GM23338 (cell line): ENCODE measurements at regions not wholly inside any gene's neighbourhood (a gene's known extent, or its start where the extent isn't known, plus 50 kb on each side); places are given as distances from the start of the nearest gene placed in this dataset.

Experiments
- ATAC-seq: fragments of 200-7000 bp; cut with Tn5 transposase; 3 replicates; pipeline ENCODE4 v1.9.1; 2020
- DNase-seq: peaks from one replicate; pipeline ENCODE4 v3.0.0-alpha.2; 2015; ENCODE audit warnings: low spot score
- H2AFZ ChIP-seq: fragments of 200-600 bp; sonication (generic); 2 replicates; pipeline ENCODE4 v1.8.0; 2016; ENCODE audit warnings: antibody characterized with exemption, mild to moderate bottlenecking, moderate library complexity
- H3F3A ChIP-seq: fragments of 200-600 bp; sonication (generic); replicated peaks from 2 replicates; pipeline ENCODE4 v1.8.0; 2017; ENCODE audit warnings: antibody characterized with exemption, mixed run types, low read depth
- H3K27ac ChIP-seq: fragments of 200-600 bp; sonication (generic); 2 replicates; pipeline ENCODE4 v1.6.1; 2016; ENCODE audit warnings: low read depth
- H3K27me3 ChIP-seq: fragments of 200-600 bp; sonication (generic); 2 replicates; pipeline ENCODE4 v1.8.0; 2016; ENCODE audit warnings: mild to moderate bottlenecking, mixed run types, moderate library complexity; ENCODE audit not compliant: insufficient read depth
- H3K36me3 ChIP-seq: fragments of 200-600 bp; sonication (generic); 2 replicates; pipeline ENCODE4 v1.8.0; 2016; ENCODE audit warnings: mild to moderate bottlenecking; ENCODE audit not compliant: insufficient read depth
- H3K4me1 ChIP-seq: fragments of 200-600 bp; sonication (generic); 2 replicates; pipeline ENCODE4 v1.8.0; 2016; ENCODE audit warnings: mild to moderate bottlenecking, moderate library complexity; ENCODE audit not compliant: insufficient read depth
- H3K4me2 ChIP-seq: fragments of 200-600 bp; sonication (generic); 2 replicates; pipeline ENCODE4 v1.7.1; 2017; ENCODE audit warnings: mixed run types
- H3K4me3 ChIP-seq: fragments of 200-600 bp; sonication (generic); 2 replicates; pipeline ENCODE4 v1.6.1; 2016; ENCODE audit warnings: mixed run types
- H3K79me2 ChIP-seq: fragments of 200-600 bp; sonication (generic); replicated peaks from 2 replicates; pipeline ENCODE4 v1.8.0; 2017; ENCODE audit warnings: mild to moderate bottlenecking; ENCODE audit not compliant: insufficient read depth
- H3K9me2 ChIP-seq: fragments of 200-600 bp; sonication (generic); 2 replicates; pipeline ENCODE4 v1.8.0; 2017; ENCODE audit not compliant: insufficient read depth
- H4K20me1 ChIP-seq: fragments of 200-600 bp; sonication (generic); replicated peaks from 2 replicates; pipeline ENCODE4 v1.8.0; 2017; ENCODE audit warnings: mild to moderate bottlenecking; ENCODE audit not compliant: insufficient read depth
- H3K27ac Mint-ChIP-seq: 2 replicates; pipeline ENCODE4 v1.8.0; 2020; ENCODE audit warnings: inconsistent platforms, mild to moderate bottlenecking, moderate library complexity, mixed read lengths
- H3K27me3 Mint-ChIP-seq: 3 replicates; pipeline ENCODE4 v1.8.0; 2022; ENCODE audit warnings: low read depth, mild to moderate bottlenecking, moderate library complexity, mixed read lengths, inconsistent platforms; ENCODE audit not compliant: insufficient read depth, poor library complexity
- H3K36me3 Mint-ChIP-seq: 3 replicates; pipeline ENCODE4 v1.8.0; 2021; ENCODE audit warnings: low read depth, mild to moderate bottlenecking, inconsistent platforms, moderate library complexity, mixed read lengths
- H3K4me1 Mint-ChIP-seq: 3 replicates; pipeline ENCODE4 v1.8.0; 2020; ENCODE audit warnings: mild to moderate bottlenecking, inconsistent platforms, mixed read lengths
- H3K4me3 Mint-ChIP-seq: 3 replicates; pipeline ENCODE4 v1.8.0; 2021; ENCODE audit warnings: moderate library complexity, mild to moderate bottlenecking, inconsistent platforms, mixed read lengths
- H3K9me3 Mint-ChIP-seq: 3 replicates; pipeline ENCODE4 v1.8.0; 2020; ENCODE audit warnings: moderate library complexity, mild to moderate bottlenecking, inconsistent platforms, mixed read lengths
- EZH2 ChIP-seq: fragments of 200-600 bp; sonication (generic); IDR thresholded peaks from one replicate; pipeline ENCODE4 v1.8.0; 2017; ENCODE audit warnings: antibody characterized with exemption, mild to moderate bottlenecking, low read depth; ENCODE audit not compliant: unreplicated experiment
- NANOG ChIP-seq: IDR thresholded peaks from 2 replicates; pipeline ENCODE4 v1.6.1; 2016; ENCODE audit warnings: antibody characterized with exemption, borderline replicate concordance
- POLR2AphosphoS5 ChIP-seq: IDR thresholded peaks from 2 replicates; pipeline ENCODE4 v1.6.1; 2016; ENCODE audit warnings: antibody characterized with exemption, low read depth
- ZNF114 ChIP-seq: fragments of 250-450 bp; sonication (Bioruptor Pico); IDR thresholded peaks from 2 replicates; pipeline ENCODE4 v1.5.0; 2020; ENCODE audit warnings: mild to moderate bottlenecking, moderate library complexity
- TF ChIP-seq, protein P1 (sequence below): fragments of 250-450 bp; sonication (Bioruptor Pico); IDR thresholded peaks from 2 replicates; pipeline ENCODE4 v1.5.0; 2020; ENCODE audit warnings: mild to moderate bottlenecking, moderate library complexity
- TF ChIP-seq, protein P2 (sequence below), 2 experiments: fragments of 200-600 bp in 1 of 2; sonication (generic) in 1 of 2; conservative IDR thresholded peaks; 2 replicates each; pipeline versions ENCODE4 v1.5.1 to v1.6.1; 2016 to 2017; ENCODE audit warnings: antibody characterized with exemption in 2 of 2, low read depth in 2 of 2, mild to moderate bottlenecking in 2 of 2, moderate library complexity in 1 of 2

DNA sequence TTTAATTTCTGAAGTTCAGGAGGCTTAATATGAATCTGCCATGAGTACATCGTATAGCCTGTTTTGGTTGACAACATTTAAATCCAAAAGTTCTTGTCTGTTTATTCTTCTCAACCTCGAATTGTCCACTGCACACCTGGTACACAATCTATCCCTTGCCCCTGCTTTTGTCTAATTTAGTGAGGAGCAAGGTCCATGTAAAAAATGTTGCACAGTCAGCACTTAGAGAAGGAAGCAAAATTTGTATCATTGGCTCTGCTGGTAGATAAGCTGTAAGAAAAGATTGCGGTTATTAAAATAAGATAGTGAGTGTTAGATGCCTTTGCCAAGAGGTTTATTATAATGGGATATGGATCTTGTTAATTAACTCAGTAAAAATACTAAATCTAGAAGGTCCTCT is 761.5 kb downstream of the RAPGEF2 start (continued):
- TF ChIP-seq, protein P1, sequence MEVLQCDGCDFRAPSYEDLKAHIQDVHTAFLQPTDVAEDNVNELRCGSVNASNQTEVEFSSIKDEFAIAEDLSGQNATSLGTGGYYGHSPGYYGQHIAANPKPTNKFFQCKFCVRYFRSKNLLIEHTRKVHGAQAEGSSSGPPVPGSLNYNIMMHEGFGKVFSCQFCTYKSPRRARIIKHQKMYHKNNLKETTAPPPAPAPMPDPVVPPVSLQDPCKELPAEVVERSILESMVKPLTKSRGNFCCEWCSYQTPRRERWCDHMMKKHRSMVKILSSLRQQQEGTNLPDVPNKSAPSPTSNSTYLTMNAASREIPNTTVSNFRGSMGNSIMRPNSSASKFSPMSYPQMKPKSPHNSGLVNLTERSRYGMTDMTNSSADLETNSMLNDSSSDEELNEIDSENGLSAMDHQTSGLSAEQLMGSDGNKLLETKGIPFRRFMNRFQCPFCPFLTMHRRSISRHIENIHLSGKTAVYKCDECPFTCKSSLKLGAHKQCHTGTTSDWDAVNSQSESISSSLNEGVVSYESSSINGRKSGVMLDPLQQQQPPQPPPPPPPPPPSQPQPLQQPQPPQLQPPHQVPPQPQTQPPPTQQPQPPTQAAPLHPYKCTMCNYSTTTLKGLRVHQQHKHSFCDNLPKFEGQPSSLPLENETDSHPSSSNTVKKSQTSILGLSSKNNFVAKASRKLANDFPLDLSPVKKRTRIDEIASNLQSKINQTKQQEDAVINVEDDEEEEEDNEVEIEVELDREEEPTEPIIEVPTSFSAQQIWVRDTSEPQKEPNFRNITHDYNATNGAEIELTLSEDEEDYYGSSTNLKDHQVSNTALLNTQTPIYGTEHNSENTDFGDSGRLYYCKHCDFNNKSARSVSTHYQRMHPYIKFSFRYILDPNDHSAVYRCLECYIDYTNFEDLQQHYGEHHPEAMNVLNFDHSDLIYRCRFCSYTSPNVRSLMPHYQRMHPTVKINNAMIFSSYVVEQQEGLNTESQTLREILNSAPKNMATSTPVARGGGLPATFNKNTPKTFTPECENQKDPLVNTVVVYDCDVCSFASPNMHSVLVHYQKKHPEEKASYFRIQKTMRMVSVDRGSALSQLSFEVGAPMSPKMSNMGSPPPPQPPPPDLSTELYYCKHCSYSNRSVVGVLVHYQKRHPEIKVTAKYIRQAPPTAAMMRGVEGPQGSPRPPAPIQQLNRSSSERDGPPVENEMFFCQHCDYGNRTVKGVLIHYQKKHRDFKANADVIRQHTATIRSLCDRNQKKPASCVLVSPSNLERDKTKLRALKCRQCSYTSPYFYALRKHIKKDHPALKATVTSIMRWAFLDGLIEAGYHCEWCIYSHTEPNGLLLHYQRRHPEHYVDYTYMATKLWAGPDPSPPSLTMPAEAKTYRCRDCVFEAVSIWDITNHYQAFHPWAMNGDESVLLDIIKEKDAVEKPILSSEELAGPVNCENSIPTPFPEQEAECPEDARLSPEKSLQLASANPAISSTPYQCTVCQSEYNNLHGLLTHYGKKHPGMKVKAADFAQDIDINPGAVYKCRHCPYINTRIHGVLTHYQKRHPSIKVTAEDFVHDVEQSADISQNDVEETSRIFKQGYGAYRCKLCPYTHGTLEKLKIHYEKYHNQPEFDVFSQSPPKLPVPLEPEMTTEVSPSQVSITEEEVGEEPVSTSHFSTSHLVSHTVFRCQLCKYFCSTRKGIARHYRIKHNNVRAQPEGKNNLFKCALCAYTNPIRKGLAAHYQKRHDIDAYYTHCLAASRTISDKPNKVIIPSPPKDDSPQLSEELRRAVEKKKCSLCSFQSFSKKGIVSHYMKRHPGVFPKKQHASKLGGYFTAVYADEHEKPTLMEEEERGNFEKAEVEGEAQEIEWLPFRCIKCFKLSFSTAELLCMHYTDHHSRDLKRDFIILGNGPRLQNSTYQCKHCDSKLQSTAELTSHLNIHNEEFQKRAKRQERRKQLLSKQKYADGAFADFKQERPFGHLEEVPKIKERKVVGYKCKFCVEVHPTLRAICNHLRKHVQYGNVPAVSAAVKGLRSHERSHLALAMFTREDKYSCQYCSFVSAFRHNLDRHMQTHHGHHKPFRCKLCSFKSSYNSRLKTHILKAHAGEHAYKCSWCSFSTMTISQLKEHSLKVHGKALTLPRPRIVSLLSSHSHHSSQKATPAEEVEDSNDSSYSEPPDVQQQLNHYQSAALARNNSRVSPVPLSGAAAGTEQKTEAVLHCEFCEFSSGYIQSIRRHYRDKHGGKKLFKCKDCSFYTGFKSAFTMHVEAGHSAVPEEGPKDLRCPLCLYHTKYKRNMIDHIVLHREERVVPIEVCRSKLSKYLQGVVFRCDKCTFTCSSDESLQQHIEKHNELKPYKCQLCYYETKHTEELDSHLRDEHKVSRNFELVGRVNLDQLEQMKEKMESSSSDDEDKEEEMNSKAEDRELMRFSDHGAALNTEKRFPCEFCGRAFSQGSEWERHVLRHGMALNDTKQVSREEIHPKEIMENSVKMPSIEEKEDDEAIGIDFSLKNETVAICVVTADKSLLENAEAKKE (CRISPR knock-in tag): no peak
- TF ChIP-seq POLR2AphosphoS5: no peak

DNA sequence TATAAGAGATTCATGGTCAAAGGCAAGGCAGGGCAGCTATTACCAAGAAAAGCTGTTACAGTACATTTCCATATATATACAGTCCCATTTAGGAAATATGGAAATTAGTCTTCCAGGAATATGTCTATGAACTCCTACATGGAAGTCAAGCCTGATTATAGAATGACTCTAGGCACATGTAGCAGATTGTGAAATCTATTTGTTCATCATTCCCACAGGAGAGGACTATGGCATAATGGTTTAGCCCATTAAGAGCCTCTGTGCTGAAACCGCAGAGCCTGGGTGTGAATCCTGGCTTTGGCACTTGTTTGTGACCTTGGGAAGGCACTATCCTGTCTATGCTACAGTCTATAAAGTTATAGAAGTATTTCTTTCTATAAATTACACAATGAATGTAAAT is 764.8 kb downstream of the RAPGEF2 start:
- TF ChIP-seq POLR2AphosphoS5 (no peak), ZNF114 (CRISPR knock-in tag) (no peak), EZH2 (no peak), NANOG (no peak)
- TF ChIP-seq, protein P1 (CRISPR knock-in tag): no peak
- TF ChIP-seq, protein P2, sequence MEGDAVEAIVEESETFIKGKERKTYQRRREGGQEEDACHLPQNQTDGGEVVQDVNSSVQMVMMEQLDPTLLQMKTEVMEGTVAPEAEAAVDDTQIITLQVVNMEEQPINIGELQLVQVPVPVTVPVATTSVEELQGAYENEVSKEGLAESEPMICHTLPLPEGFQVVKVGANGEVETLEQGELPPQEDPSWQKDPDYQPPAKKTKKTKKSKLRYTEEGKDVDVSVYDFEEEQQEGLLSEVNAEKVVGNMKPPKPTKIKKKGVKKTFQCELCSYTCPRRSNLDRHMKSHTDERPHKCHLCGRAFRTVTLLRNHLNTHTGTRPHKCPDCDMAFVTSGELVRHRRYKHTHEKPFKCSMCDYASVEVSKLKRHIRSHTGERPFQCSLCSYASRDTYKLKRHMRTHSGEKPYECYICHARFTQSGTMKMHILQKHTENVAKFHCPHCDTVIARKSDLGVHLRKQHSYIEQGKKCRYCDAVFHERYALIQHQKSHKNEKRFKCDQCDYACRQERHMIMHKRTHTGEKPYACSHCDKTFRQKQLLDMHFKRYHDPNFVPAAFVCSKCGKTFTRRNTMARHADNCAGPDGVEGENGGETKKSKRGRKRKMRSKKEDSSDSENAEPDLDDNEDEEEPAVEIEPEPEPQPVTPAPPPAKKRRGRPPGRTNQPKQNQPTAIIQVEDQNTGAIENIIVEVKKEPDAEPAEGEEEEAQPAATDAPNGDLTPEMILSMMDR (conservative IDR thresholded peaks at IDR 0.05; ENCODE audit: low read depth in 2 of 2): no peak
- Histone ChIP-seq H3K4me2 (no peak overlapping the region), H3K4me3 (no peak overlapping the region), H3F3A (no peaks in the 10 kb centered on the region), H2AFZ (no peak overlapping the region), H3K27me3 (no peaks in the 10 kb centered on the region), H3K79me2 (no peaks in the 10 kb centered on the region), H3K9me2 (no peaks in the 10 kb centered on the region), H3K36me3 (no peaks in the 10 kb centered on the region), H3K27ac (no peak overlapping the region), H3K4me1 (no peaks in the 10 kb centered on the region), H4K20me1 (no peaks in the 10 kb centered on the region)
- H3K36me3 Mint-ChIP-seq: no peaks in the 10 kb centered on the region
- no peaks in the 10 kb centered on the region for H3K4me1 Mint-ChIP-seq
- H3K9me3 Mint-ChIP-seq: peaks cover 3% of the 10 kb centered on the region; the same call in 2 of the 3 replicates
- no peaks in the 10 kb centered on the region for H3K27me3 Mint-ChIP-seq
- no peak overlapping the region for H3K4me3 Mint-ChIP-seq
- DNase-seq (no peak), ATAC-seq (no peak)
- H3K27ac Mint-ChIP-seq: no peak overlapping the region
